H1 (cell line): ENCODE measurements at regions not wholly inside any gene's neighbourhood (a gene's known extent, or its start where the extent isn't known, plus 50 kb on each side); places are given as distances from the start of the nearest gene placed in this dataset.

Experiments used
- CBX5 ChIP-seq: fragments of 300-800, 300-1000 bp; sonication (generic); IDR thresholded peaks from 2 replicates; pipeline ENCODE4 v1.7.1; 2016; ENCODE audit warnings: antibody characterized with exemption, low read length, low read depth
- CTCF ChIP-seq, 3 experiments: IDR thresholded peaks; 1 replicate in 2 of 3; 2 replicates in 1 of 3; pipeline versions ENCODE4 v1.5.1 to v1.6.1; 2011; ENCODE audit warnings: low read length in 3 of 3, mild to moderate bottlenecking in 3 of 3, inconsistent platforms in 2 of 3, low read depth in 1 of 3, moderate library complexity in 1 of 3; ENCODE audit not compliant: insufficient read depth in 1 of 3; ENCODE audit errors: control extremely low read depth in 1 of 3
- KDM1A ChIP-seq: fragments of 200-600, 300-600 bp; sonication (generic); IDR thresholded peaks from 2 replicates; pipeline ENCODE4 v1.7.1; 2016; ENCODE audit warnings: mild to moderate bottlenecking, low read length, borderline replicate concordance
- TBP ChIP-seq: IDR thresholded peaks from 2 replicates; pipeline ENCODE4 v1.6.1; 2011; ENCODE audit warnings: low read depth, low read length, improper control_type of control experiment

- no peak for TF ChIP-seq CTCF (IDR thresholded peaks at IDR 0.05; ENCODE audit: control extremely low read depth in 1 of 3, insufficient read depth in 1 of 3, low read depth in 1 of 3, low read length in 3 of 3)
- TF ChIP-seq TBP: no peak
- TF ChIP-seq KDM1A: no peak
- no peak for TF ChIP-seq CBX5
Observed at GRCh38 chr2:226228080-226228479, 571.5 kb downstream of the IRS1 start (continued).
